Muscle of arm (tissue), 1 donor: ENCODE measurements at regions not wholly inside any gene's neighbourhood (a gene's known extent, or its start where the extent isn't known, plus 50 kb on each side); places are given as distances from the start of the nearest gene placed in this dataset.
"Not testable (repeated sequence)": the region's sequence is repeated elsewhere in the genome, so short reads cannot be mapped to it uniquely, and the experiment has no call there.

Experiments used
- DNase-seq: peaks from one replicate; pipeline ENCODE4 v3.0.0-alpha.2; 2013

- no peak for DNase-seq
These were observed 201.7 kb downstream of the PTH2R start for GRCh38 chr2:208608122-208608835.

- DNase-seq = no peak
These were observed 202.7 kb downstream of the PTH2R start for GRCh38 chr2:208609166-208609804.

- DNase-seq = not testable (repeated sequence)
These were observed 209.1 kb downstream of the PTH2R start for GRCh38 chr2:208615675-208616074.

- no peak for DNase-seq
These were observed 211.6 kb downstream of the PTH2R start for GRCh38 chr2:208618220-208618619.

- DNase-seq = no peak
These were observed 213.4 kb downstream of the PTH2R start for GRCh38 chr2:208619993-208620392.

- DNase-seq = no peak
These were observed 213.9 kb downstream of the PTH2R start for GRCh38 chr2:208620487-208620978.

GRCh38 chr2:208627110-208627884, 220.7 kb downstream of the PTH2R start:
- no peak for DNase-seq

GRCh38 chr2:208627916-208628315, 221.3 kb downstream of the PTH2R start:
- DNase-seq = no peak

GRCh38 chr2:208638059-208638458, 231.5 kb downstream of the PTH2R start:
- no peak for DNase-seq

- no peak for DNase-seq
These were observed 235.7 kb downstream of the PTH2R start for GRCh38 chr2:208642125-208642779.

- DNase-seq = no peak
These were observed 236.6 kb downstream of the PTH2R start for GRCh38 chr2:208643145-208643544.

GRCh38 chr2:208645226-208645625, 238.6 kb downstream of the PTH2R start:
- no peak for DNase-seq

- DNase-seq = no peak
These were observed 241.8 kb downstream of the PTH2R start for GRCh38 chr2:208648368-208648767.

- DNase-seq = no peak
These were observed 246.8 kb downstream of the PTH2R start for GRCh38 chr2:208653383-208653782.

- no peak for DNase-seq
These were observed 247.5 kb downstream of the PTH2R start for GRCh38 chr2:208654056-208654455.

GRCh38 chr2:208657468-208657867, 250.9 kb downstream of the PTH2R start:
- DNase-seq = no peak

GRCh38 chr2:208669394-208669793, 262.8 kb downstream of the PTH2R start:
- no peak for DNase-seq

- no peak for DNase-seq
These were observed 264.7 kb downstream of the PTH2R start for GRCh38 chr2:208671284-208671683.

GRCh38 chr2:208671886-208672680, 265.5 kb downstream of the PTH2R start:
- DNase-seq = no peak

- DNase-seq = no peak
These were observed 267.0 kb downstream of the PTH2R start for GRCh38 chr2:208673631-208674030.

GRCh38 chr2:208674919-208675318, 268.3 kb downstream of the PTH2R start:
- DNase-seq = no peak
